NCI-H1092 treated with DMSO at 0.1 percent for 48 hours (cell line): ENCODE measurements at regions not wholly inside any gene's neighbourhood (a gene's known extent, or its start where the extent isn't known, plus 50 kb on each side); places are given as distances from the start of the nearest gene placed in this dataset.
"Not testable (repeated sequence)": the region's sequence is repeated elsewhere in the genome, so short reads cannot be mapped to it uniquely, and the experiment has no call there.

Experiments
- DNase-seq: peaks from one replicate; lab custom pipeline; 2025; lab: John Stamatoyannopoulos, UW

DNA sequence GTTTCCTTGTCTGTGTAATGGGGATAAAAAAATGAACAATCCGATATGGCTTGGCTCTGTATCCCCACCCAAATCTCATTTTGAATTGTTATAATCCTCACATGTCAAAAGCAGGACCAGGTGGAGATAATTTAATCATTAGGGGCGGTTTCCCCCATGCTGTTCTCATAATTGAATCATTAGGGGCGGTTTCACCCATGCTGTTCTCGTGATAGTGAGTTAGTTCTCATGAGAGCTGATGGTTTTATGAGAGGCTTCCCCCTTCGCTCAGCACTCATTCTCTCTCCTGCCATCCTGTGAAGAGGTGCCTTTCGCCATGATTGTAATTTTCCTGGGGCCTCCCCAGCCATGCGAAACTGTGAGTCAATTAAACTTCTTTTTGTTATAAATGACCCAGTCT lies 633.5 kb downstream of the RAPGEF2 start:
- no peak for DNase-seq

DNA sequence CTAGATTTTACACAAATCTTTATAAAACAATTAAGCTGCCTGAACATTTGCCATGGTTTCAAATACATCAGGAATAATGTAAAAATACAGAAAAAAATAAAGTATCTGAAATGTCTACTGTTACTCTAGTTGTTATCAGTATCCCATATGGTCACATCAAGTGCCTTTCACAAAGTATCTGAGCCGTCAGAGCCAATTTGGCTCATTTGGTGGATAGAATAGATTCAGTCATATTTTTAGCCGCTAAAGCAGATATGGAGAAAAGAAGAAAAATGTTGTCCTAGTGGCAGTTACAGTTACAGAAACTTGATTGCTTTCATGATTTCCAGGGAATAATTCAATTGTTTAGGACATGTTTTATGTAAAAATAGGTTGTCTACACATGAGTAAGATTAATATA lies 641.1 kb downstream of the RAPGEF2 start:
- no peak for DNase-seq

DNA sequence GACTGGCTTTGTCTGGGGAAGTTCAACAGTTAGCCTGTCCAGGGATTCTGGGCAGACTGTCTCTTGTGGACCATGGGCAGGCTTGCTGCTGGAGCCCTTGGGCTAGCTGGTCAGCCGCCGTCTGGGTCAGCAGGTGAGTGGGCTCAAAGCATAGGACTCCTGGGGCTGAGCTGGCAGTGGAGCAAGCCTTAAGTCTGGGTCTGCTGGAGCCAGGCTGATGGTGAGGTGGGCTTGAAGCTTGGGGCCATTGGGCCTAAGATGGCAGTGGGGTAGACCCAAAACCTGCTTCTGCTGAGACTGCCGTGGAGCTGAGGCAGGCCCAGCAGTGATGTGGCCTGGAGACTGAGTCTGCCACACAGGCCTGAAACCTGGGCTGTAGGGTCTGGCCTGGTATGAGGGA lies 645.1 kb downstream of the RAPGEF2 start:
- DNase-seq, result no peak

DNA sequence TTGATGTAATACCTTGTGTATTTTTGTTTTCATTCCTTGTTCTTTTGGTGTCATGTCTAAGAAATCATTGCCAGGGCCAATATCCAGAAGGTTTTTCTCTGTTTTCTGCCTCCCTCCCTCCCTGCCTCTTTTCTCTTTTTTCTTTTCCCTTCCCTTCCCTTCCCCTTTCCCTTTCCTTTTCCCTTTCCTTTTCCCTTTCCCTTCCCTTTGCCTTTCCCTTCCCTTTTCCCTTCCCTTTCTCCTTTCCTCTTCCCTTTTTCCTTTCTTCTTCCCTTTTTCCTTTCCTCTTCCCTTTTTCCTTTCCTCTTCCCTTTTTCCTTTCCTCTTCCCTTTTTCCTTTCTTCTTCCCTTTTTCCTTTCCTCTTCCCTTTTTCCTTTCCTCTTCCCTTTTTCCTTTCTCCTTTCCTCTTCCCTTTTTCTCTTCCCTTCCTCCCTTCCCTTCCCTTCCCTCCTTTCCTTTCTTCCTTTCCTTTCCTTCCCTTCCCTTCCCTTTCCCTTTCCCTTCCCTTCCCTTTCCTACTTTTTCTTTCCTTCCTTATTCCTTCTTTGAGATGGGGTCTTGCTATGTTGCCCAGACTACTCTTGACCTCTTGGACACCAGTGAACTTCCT lies 646.1 kb downstream of the RAPGEF2 start:
- no peak for DNase-seq

DNA sequence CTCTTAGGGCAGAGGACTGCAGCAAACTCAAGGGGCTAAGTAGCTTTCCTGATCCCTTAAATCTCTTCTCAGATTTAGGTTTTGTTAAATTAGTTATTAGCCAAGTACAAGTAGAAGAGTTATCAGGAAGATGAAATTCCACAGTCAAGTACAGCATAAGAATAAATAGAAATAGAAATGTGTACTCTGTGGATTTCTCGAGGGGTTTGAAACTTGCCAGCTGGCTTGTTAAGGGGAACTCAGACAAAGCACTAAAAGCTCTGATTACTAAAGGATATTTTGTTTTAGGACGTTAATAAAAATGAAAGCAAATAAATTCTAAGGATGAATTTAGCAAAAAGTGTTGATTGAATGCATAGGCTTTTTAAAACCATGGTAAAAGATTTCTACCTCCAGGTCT lies 654.6 kb downstream of the RAPGEF2 start:
- no peak for DNase-seq

DNA sequence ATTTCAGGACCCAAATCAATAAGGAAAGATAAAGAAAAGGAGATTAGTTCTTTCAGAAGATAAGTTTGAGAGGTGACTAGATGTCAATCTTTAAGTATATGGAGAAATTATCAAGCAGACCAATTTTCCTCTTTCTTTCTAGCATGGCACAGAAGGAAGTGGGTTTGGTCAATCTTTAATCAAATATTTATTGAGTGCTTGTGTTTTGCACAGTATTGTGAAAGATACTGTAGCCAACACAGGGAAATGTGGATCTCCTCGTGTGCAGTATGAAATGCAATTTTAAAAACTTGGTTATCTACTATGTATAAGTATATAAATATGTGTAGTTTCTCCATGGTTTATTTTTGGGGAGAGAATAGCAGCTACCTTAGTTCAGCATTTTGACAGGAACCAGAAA lies 655.2 kb downstream of the RAPGEF2 start:
- no peak for DNase-seq

DNA sequence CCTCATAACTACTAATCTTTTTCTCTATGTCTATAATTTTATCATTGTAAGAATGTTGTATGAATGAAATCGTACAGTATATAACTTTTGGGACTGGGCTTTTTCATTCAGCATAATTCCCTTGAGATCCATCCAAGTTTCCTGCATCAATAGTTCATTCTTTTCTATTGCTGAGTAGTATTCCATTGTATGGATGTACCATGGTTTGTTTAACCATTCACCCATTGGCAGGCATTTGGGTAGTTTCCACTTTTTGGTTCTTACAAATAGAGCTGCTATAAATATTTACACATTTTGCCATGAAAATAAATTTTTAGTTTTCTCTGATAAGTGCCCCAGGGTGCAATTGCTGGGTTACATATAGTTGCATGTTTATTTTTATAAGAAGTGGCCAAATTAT lies 659.8 kb downstream of the RAPGEF2 start:
- DNase-seq, result no peak

DNA sequence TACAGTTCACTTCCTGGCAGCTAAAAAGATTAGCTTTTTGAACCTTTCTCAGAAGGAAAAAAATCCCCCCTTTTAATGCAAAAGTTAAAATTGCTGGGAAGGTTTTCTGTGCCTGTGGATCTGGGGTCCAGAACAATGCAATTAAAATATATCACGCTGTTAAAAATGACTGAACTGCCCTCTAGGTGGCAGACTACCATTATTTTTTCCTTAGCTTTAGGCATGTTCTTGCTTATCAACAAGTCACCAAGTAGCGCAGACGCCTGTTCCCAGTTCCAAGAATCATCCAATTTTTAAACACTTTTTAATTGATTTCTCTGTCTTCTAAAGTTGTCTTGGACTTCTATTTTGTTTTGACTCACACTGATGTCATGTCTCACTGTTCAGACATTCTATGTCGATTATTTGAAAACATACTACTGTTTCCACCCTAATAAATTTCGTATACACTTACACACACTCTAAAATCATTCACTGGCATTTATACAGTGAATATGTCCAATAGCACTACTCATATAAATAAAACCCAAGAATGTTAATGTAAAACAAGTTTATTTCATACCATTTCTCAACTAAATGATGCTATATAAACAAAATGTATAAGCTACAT lies 661.6 kb downstream of the RAPGEF2 start:
- peak; percentile 59 for DNase-seq

DNA sequence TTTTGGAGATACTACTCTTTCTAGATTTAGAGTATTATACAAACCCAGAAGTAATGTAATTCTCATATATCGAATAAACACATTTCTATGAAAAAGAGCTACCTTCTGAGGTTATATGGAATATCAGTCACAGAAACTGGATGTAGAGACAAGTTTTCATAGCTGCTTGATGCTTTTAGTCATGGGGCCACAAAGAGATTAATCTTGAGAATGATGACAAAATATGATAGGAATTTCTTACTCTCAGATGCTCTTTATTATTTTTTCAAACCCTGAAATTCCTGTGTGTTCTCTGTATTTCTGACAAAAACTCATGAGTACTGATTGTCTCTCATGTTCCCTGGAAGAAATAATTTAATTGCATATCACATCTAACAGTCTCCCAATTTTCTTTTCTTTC lies 662.5 kb downstream of the RAPGEF2 start:
- no peak for DNase-seq

DNA sequence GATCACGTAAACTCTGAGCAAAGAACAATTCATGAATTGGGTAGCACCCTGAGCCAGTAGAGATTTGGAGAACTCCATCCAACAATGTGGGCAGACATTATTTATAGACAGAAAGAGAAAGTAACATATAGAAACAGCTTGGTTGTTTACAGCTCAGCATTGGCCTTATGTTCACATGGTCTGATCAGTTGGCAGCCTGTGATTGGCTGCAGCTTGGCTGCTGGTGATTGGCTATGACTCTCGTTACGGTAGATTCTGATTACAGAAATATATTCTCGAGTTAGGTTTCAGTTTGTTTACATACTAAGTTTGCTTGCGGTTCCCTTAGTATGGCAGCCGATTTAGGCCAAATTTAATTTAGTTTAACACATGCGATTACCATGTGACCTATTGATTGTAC lies 663.4 kb downstream of the RAPGEF2 start:
- no peak for DNase-seq

DNA sequence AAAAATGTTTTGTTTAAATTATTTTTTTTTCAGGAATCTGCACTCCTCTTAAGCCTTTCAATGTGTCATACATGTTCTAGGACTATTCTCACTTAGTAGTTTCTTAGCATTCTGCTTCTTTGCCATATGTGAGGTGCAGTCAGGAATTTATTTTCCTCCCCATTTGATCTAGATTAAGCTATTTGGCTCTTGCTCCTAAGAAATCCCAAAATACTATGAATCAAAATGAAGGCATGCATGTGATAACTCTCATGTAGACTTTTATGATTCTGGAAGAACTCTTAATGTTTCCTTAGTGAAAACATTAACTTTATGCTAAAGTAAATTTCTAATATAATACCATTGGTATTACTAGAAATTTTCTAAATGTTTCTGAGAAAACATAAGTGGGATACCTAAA lies 664.5 kb downstream of the RAPGEF2 start:
- no peak for DNase-seq

DNA sequence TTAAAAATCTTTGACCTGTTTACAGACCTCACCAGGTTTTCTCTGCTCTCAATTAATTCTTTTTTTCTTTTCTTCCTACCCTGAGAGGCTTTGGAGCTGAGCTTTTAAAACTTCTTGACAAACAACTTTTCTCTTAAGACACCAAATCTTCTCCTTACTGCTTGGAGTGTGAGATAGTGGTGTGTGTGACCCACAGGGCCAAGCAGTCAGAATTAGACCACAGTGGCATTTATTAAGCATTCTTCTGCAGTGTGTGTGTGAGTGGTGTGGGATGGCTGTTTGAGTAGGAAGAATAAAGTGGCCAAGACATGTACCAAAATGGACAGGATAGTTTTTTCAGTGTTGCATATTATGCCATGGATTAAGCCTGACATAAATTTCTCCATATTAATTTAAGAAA lies 665.1 kb downstream of the RAPGEF2 start:
- no peak for DNase-seq

DNA sequence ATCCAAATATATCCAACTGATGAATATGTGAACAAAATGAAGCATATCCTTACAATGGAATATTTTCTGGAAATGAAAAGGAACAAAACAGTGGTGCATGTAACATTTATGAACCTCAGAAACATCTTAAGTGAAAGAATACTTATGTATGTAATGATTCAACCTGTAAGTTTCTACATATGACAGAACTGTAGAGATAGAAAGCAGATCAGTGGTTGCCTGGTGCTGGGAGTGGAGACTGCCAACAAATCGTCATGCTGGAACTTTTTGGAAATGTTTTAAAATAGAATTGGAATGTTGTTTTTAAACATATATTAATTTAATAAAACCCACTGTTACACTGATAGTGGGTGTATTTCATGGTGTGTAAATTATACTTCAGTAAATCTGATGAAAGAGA lies 667.5 kb downstream of the RAPGEF2 start:
- no peak for DNase-seq

DNA sequence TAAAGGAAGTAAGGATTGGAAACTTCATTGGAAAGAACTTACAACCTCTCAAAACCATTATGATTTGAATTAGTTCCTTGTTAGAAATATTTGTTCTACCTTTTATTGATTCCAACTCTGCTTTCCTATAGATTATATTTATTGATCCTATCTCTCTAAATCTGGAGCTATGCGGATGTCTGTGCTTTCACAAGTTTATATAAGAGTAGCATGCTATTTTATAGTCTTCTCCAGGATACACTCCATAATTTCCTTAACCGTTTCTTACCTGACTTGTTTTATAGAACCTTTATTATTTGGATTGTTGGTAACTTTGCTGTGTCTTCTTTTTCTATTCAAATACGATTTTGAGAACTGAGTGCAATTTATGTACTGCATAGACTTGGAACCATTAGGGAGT lies 668.1 kb downstream of the RAPGEF2 start:
- DNase-seq, result no peak

DNA sequence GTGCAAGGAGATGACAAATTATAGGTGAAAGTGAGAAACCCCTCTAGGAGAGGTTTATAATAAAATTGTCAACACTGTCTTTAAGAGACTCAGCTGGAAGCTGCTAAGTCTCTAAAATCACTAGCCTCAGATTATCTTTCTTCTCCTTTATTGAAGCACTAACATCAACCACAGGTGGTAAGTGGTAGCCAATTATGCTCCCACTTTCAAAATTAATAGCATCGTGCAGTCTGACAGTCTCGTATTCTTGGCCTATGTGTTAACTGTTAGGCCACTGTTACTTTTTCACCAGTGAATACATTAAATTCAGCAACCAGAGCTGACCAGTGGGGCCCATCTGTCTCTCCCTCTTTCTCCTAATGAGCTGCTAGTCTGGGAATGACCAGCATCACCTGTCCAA lies 674.1 kb downstream of the RAPGEF2 start:
- no peak for DNase-seq

DNA sequence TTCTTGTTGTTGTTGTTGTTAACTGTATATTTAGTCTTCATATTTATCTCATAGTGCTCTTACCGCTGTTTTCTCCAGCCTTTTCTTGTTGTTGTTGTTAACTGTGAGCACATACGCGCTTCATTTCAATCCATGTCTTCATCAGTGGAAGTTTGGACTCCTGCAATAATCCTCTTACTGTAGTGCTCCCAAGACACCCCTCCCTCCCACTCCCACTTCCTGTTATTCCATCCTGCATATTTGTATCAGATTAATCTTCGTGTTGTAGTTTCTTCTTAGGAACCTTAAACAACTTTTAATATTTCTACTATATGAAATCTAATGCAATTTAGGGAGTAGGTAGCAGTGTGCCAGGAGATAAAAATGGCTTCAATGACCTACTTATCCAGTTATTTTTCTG lies 674.8 kb downstream of the RAPGEF2 start:
- no peak for DNase-seq

DNA sequence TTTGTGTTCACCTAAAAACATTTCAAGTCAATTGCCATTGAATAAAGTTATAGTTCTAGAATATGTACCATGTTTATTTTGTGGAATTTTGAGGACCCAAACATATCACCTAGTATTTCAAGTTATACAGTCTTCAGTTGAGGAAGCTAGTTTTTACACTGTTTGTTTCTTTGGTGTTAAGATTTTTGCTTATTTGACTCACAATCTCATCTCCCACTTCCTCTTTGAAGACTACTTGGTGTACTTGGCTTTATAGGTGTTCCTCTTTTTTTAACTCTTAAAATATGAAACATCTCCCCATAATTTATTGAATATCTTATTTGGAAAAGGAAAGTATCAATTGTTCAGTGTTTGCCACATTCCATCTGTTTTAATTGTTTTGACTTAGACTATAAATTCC lies 675.4 kb downstream of the RAPGEF2 start:
- DNase-seq, result no peak

DNA sequence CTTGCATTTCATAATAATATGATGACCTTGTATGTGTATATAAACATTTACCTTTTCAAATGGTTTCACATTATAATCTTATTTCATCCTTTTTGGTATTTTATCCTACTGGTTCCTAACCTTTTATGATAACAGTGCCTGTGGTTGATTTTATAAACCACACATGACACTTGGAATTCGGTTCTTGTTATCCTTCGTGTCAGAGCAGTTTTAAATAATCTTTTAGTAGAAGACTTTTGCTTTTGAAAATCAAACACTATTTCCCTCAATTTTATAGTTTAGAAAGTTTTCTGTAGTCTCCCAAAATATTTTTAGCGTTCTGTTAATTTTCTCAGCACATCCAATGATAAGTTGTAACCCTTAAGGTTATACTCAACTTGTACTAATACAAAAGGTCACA lies 676.8 kb downstream of the RAPGEF2 start:
- no peak for DNase-seq

DNA sequence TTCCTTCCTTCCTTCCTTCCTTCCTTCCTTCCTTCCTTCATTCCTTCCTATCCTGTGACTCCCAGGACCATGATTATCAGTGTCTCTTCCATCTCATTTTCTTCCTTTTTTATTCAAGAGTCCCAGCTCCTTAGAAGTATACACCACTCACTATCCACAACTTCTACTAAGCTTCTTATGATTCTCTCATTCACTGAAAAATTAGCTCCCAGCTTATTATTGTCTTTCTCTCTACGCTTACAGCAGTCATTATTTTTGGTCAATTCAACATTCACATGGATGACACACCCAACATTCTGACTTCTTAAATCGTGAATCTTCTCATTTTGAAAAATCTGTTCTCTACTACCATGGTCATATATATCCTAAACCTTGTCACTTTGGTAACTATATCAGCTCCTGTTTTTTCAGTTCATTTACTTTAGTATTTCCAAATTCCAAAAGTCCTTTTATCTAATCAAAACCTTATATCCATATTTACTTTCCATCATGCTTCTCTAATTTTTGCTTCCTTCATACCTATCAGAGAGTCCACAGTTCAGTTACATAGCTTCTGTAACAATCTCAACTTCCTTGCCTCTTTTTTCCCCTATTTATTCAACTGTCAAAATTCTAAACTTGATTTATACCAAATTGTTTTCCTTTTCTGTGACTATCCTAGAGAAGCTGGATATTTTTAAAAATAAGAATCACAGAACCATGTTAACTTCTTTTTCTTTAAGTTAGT lies 677.5 kb downstream of the RAPGEF2 start:
- DNase-seq, result no peak

DNA sequence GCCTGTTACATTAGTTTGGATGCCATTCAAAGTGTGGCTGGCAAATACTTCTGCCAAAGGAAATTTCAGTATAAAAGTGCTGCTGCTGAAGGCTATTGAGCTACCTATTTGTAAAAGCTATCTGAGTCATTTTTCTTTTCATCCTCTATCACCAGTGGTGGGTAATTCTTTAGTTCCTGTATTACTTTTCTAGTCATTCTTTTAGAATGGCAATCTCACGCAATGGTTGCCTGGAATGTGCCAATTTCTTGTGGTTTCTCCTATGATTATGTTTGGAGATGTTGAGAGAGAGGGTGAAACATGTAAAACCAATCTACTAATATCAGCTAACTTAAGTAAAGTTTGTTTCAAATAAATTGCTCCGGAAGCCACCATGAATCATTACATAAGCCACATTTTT lies 685.0 kb downstream of the RAPGEF2 start:
- no peak for DNase-seq

DNA sequence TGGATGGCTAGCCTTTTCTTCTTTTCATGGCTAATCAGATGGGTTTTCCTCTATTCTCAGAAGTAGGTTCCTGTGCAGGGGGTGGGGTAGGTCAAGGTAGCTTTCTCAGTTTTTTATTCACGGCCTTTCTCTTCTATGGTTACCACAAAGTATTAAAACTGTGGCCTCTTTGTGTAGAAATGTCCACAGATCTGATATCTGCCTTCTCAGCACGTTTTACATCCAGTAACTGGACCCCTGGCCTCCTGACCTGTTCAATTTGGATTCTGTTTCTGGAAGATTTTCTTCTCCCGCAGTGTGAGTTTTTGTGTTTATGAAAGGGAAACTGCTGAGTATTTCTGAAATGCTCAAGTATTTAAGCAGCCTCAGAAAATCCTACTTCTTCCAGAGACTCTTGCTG lies 688.5 kb downstream of the RAPGEF2 start:
- DNase-seq, result no peak

DNA sequence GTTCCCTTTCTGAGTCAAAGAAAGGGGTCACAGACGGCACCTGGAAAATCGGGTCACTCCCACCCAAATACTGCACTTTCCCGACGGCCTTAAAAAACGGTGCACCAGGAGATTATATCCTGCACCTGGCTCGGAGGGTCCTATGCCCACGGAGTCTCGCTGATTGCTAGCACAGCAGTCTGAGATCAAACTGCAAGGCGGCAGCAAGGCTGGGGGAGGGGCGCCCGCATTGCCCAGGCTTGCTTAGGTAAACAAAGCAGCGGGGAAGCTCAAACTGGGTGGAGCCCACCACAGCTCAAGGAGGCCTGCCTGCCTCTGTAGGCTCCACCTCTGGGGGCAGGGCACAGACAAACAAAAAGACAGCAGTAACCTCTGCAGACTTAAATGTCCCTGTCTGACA lies 701.7 kb downstream of the RAPGEF2 start:
- not testable (repeated sequence) for DNase-seq

DNA sequence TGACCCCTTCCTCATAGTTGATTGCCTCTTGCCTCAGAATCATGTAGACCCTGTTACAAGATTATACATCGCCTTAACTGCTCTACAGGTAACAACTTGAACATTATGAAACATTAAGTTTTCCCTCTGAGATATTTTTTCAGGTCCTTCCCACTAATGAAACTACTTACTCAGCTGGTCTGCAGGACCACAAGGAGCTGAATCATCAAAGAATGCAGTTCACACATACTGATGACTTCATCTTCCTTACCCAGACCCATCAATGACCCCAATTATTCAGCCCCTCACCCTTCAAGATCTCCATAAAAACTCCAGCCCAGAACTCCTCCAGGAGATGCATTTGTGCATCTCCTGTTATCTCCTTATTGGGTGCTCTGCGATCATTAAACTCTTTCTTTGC lies 720.9 kb downstream of the RAPGEF2 start:
- DNase-seq, result no peak

DNA sequence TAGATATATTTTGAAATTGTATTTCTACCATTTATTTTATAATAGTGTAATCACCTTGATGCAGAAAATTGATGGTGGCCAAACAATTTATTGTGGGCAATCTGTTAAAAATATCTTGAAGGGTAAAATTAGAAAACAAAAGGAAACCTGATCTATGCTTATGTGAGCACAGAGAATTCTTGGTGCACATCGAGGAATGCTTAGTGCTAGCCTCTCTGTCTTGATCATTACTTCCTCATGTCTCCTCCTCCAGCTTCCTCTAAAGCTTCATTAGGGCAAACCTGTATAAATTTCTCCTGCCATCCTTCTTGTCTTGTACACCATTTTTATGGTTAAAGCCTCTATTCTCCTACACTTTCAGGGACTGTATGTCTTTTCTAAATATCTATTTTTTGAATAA lies 725.8 kb downstream of the RAPGEF2 start:
- no peak for DNase-seq
